Mammary epithelial cell (primary cell): ENCODE measurements at regions not wholly inside any gene's neighbourhood (a gene's known extent, or its start where the extent isn't known, plus 50 kb on each side); places are given as distances from the start of the nearest gene placed in this dataset.

Experiments used
- EZH2 ChIP-seq: IDR thresholded peaks from 2 replicates; pipeline ENCODE4 v1.6.1; 2012; ENCODE audit warnings: low read length, inconsistent platforms, borderline replicate concordance
- TF ChIP-seq, protein P1 (sequence below), 2 donors: IDR thresholded peaks in 1 of 2; conservative IDR thresholded peaks in 1 of 2; 2 replicates each; pipeline ENCODE4 v1.5.1; 2011 to 2012; ENCODE audit warnings: inconsistent platforms in 2 of 2, low read length in 2 of 2, mild to moderate bottlenecking in 2 of 2, control low read depth in 1 of 2, low read depth in 1 of 2; ENCODE audit not compliant: insufficient read depth in 1 of 2; ENCODE audit errors: extremely low read depth in 1 of 2

DNA sequence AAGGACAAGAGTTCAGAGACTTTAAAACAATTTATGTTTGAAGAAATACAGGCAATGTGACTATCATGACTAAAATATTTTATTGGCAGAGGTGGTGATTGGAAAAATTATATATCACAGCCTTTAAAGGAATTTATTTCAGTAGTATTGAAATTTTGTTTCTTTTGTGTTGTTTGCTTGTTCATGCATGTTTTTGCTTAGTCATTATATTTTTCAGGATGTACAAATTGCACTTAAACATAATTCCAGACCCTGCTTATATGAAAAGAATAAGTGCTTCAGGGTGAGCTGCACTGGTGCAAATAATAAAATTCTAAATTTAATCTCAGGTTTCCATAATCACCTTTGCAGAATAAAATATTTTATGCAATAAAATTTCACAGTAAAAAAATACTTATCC lies 283.3 kb downstream of the PPP1R3A start:
- TF ChIP-seq, protein P1, sequence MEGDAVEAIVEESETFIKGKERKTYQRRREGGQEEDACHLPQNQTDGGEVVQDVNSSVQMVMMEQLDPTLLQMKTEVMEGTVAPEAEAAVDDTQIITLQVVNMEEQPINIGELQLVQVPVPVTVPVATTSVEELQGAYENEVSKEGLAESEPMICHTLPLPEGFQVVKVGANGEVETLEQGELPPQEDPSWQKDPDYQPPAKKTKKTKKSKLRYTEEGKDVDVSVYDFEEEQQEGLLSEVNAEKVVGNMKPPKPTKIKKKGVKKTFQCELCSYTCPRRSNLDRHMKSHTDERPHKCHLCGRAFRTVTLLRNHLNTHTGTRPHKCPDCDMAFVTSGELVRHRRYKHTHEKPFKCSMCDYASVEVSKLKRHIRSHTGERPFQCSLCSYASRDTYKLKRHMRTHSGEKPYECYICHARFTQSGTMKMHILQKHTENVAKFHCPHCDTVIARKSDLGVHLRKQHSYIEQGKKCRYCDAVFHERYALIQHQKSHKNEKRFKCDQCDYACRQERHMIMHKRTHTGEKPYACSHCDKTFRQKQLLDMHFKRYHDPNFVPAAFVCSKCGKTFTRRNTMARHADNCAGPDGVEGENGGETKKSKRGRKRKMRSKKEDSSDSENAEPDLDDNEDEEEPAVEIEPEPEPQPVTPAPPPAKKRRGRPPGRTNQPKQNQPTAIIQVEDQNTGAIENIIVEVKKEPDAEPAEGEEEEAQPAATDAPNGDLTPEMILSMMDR (conservative IDR thresholded peaks at IDR 0.05 in 1 of 2, IDR thresholded peaks at IDR 0.05 in 1 of 2; ENCODE audit: extremely low read depth in 1 of 2, insufficient read depth in 1 of 2, low read depth in 1 of 2, low read length in 2 of 2): no peak
- TF ChIP-seq EZH2: no peak
